ENCODE measurements at regions not wholly inside any gene's neighbourhood (a gene's known extent, or its start where the extent isn't known, plus 50 kb on each side); places are given as distances from the start of the nearest gene placed in this dataset.

DNA sequence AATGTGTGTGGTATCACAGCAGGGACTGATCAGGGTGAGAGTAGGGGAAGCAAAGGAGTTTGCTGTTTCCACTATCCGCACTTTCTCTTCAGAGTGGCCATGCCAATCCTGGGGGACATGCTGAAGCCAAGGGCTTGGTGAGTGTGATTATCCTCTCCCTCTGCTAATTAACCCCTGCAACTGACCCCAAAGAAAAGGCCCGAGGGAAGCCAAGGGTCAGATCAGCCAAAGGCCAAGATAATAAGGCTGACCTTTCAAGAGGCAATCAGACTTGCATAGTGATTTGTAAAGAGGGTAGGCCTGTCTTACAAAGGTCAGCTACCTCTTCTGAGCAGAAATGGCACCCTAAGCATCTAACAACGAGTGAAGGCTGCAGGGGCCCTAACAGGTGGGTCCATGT, 420.5 kb upstream of the CPEB2 start:
- TF ChIP-seq SRF (IDR thresholded peaks at IDR 0.05; ENCODE audit: low read depth, low read length), result no peak
- TF ChIP-seq POLR2A (IDR thresholded peaks at IDR 0.05; ENCODE audit: control extremely low read depth in 1 of 2, low read depth in 2 of 2, low read length in 2 of 2), result no peak
- no peak for TF ChIP-seq BRCA1 (IDR thresholded peaks at IDR 0.05; ENCODE audit: low read depth, low read length)
- TF ChIP-seq JUND (IDR thresholded peaks at IDR 0.05; ENCODE audit: low read length), result no peak
- TF ChIP-seq, protein P1, sequence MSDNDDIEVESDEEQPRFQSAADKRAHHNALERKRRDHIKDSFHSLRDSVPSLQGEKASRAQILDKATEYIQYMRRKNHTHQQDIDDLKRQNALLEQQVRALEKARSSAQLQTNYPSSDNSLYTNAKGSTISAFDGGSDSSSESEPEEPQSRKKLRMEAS (IDR thresholded peaks at IDR 0.05), result no peak

Measured in H1 (cell line).